ENCODE measurements at regions not wholly inside any gene's neighbourhood (a gene's known extent, or its start where the extent isn't known, plus 50 kb on each side); places are given as distances from the start of the nearest gene placed in this dataset.
"Not testable (repeated sequence)": the region's sequence is repeated elsewhere in the genome, so short reads cannot be mapped to it uniquely, and the experiment has no call there.

- no peak for DNase-seq (ENCODE audit: low read depth, low spot score)
Measured at GRCh38 chr12:131340616-131341210, 370.2 kb upstream of the SFSWAP start.

DNA sequence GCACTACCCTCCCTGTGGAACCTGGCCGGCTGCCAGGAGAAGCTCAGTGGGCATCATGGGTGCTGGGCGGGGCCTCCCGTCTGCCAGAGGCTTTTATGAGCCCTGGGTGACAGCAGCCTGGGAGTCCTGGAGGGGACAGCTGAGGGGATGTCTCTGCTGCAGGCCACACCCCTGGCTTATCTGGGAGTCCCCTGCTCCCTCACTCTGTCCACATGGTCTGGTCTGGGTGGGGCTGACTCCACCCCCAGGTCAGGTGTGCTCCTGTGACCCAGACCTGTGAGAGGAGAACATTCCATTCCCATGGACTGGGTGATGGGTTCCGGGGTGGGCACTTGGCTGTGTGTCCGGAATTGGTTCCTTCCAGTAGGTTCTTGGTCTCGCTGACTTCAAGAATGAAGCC is 369.3 kb upstream of the SFSWAP start:
- not testable (repeated sequence) for DNase-seq (ENCODE audit: low read depth, low spot score)

DNA sequence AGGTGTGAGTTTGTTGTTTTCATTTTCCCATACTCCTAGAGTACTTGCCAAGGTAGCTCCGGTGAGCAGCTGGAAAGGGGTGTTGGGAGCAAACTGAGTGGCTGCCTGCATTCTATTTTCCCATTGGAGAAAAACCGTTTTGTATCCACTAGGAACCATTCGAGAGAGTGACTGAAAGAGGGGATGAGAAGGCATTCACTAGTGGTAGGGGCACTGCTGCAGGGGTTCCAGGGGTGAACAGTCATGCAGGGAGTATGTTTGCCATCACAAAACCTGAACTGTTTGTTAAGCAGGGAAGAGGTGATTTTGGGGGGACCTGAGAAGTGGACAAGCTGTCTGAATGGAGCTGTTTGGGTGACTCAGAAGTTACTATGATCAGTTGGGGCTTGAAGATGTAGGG is 367.5 kb upstream of the SFSWAP start:
- not testable (repeated sequence) for DNase-seq (ENCODE audit: low read depth, low spot score)

GRCh38 chr12:131344715-131345520 is 366.0 kb upstream of the SFSWAP start:
- DNase-seq (ENCODE audit: low read depth, low spot score), result not testable (repeated sequence)

GRCh38 chr12:131345521-131346436 is 365.1 kb upstream of the SFSWAP start:
- DNase-seq (ENCODE audit: low read depth, low spot score), result no peak

- no peak for DNase-seq (ENCODE audit: low read depth, low spot score)
Measured at GRCh38 chr12:131346555-131347344, 364.1 kb upstream of the SFSWAP start.

GRCh38 chr12:131347345-131347714 is 363.6 kb upstream of the SFSWAP start:
- DNase-seq (ENCODE audit: low read depth, low spot score), result no peak

DNA sequence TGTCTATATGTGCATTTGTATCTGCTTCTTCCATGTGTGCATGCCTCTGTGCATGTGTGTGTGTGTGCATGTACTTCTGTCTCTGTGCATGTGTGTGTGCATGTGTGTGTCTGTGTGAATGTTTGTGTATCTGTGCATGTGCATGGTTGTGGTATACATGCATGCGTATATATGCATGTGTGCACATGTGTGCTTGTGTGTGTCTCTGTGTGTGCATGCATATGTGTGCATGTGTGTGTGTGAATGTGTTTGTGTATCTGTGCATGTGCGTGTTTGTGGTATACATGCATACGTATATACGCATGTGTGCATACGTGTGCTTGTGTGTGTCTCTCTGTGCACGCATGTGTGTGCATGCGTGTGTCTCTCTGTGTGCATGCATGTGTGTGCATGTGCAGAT is 363.2 kb upstream of the SFSWAP start:
- no peak for DNase-seq (ENCODE audit: low read depth, low spot score)

DNA sequence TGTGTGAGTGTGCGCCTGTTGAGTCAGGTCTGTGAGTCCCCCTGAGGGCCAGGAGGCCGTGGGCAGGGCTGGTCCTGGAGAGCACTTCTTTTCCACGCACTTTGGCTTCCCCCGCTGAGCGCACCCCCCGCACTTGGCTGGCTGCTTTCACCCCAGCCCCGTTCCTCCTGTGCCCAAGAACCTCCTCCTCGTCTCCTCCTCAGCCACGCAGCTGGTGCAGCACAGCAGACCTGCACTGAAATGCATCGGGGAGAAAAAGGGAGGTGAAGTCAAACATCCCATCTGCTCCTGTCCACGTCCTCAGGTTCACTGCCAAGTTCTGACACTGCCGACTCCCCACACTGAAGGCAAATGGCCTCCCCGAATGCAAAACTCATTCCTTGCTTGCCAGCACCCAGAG is 362.7 kb upstream of the SFSWAP start:
- no peak for DNase-seq (ENCODE audit: low read depth, low spot score)

DNA sequence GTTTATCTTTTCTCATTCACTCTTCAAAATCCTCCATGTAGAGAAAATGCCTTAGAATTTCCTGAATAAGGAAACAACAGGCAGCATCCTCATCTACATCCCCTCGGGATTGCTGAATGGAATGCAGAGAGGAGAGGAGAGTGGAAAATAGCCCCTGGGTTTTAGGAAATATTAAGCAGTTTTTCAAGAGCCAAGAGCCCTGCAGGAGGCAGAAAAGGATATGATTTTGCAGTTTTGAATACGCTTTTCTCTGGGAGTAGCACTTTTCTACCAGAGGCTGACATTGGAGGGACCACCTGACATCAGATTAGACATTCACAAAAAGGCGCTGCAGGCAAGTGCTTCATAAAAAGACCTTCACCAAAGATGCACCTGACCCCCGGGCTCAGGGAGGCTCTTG is 362.2 kb upstream of the SFSWAP start:
- DNase-seq (ENCODE audit: low read depth, low spot score), result no peak

DNA sequence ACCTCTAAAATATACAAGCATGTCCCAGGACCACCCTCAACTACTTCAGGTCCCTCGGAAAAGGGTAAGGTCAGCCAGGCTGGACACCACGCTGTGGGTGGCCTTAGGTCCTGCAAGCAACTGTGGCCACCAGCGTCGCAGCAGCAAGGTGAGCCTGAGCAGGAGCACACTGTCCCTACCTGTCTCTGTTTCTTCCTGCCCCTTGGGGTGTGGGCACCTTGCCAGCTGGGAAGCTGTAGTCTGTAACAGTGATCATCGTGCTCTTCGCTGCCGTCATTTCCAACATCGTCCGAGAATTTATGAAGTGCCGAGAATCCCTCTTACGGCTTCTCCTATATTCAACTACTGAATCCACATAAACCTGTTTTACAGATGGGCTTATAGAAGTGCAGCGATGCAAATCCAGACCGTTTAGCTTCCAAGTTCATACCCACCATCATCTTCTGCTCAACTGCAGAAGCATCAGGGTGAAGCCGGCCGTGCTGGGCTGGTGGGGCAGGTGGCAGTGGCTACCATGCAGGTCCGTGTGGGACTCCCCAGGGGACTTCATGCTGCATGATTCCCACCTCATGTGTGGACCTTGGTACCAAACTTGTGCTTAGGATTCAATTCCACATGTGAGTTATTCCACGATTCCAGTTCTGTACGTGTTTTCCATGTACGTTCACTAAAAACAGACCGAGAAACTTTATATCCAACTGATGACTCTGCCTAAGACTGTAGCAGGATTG is 361.3 kb upstream of the SFSWAP start:
- DNase-seq (ENCODE audit: low read depth, low spot score), result no peak

DNA sequence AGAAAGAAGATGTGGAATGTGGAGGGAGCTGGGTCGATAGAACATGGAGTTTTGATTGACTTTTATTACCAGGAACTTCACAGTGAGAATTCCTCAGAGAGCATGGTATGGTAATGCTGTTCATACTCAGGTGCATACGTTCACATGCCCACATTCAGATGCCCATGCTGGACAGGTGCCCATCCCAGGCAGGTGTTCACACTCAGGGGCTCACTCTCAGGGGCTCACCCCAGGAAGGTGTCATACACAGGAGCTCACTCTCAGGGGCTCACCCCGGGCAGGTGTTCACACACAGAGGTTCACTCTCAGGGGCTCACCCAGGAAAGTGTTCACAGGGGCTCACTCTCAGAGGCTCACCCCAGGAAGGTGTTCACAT is 360.0 kb upstream of the SFSWAP start:
- DNase-seq (ENCODE audit: low read depth, low spot score), result no peak

- no peak for DNase-seq (ENCODE audit: low read depth, low spot score)
Measured at GRCh38 chr12:131351319-131352028, 359.4 kb upstream of the SFSWAP start.

DNA sequence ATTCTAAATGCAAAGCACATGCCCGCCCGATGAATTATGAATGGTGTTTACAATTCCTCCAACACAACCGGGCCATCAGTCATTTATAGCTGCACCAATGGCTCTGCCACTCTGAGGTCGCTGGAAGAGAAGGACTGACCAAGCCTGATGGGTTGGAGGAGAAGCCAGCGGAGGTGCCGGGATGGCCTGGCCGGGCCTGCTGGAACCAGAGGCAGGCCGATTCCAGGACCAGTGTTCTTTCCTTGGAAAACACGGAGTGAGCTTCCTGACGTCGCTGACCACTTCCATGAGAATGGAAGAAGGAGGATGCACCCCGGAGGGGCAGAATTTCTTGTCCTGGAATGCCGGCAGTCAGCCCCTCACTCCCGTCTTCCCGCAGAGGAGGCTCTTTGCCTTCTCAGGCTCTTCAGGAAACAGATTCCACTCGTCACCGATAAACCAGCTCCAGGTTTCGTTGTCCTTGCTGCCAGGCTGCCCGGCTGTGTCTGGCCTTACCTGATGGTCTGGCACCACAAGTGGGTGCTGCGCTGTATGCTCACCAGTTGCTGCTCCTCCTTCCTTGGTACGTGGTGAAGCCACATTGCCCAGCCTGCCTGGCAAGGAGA is 358.5 kb upstream of the SFSWAP start:
- DNase-seq (ENCODE audit: low read depth, low spot score), result no peak

DNA sequence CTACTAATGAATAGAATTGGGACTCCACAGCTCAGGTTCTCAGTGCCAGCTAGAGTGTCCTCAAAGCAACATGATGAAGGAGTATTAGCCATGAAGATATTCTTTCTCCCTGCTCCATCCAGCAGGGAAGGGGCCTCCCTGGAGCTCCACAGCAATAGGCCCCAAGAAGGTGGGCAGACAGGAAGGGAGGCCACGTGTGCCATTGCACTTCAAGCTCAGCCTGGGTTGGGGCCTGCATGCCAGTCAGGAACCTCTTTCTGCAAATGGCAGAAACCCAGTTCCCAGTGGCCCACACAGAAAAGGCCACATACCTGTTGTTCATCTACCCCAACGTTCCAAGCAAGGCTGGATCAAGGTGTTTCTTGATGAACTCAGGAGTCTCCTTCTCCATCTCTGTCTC is 357.5 kb upstream of the SFSWAP start:
- DNase-seq (ENCODE audit: low read depth, low spot score), result no peak

GRCh38 chr12:131353826-131354225 is 357.1 kb upstream of the SFSWAP start:
- no peak for DNase-seq (ENCODE audit: low read depth, low spot score)

DNA sequence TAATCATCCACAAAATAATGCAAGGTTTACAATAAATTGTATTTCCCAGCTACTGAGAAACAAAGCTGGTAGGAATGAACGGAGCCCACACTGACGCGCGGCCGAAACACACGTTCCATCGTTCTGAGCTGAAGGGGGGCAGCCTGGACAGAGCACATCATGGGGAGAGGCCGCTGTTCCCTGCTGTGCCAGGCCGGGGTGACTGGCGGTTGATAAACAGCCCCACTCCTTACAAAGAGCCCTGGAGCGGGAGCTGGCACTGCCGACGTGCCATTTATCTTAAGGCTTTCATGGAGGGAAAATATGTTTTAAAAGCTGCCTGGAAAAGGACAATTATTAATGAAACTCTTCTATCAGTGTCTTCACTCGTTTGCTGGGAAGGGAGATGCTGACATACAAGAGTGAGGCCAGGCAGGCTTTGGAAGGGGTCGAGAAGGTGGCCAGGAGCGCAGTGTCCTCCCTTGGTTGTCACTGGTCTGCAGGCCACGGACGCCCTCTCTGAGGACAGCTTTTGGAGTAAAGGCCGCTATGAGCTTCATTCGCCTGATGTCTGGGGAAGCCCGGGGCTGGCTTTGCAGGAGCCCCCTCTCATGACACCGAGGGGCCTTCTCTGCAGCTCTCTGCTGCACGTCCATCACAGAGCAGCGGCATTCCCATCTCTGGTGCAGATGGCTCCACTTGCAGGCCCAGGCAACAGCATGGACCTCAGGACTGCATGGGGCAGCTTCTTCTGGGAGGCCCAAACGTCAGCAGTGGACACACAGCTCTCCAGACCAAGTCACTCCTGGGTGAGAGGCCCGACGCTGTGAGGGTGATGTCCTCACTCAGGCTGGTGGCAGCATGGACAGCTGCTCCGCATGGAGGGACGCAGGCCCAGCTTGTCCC is 355.3 kb upstream of the SFSWAP start:
- DNase-seq (ENCODE audit: low read depth, low spot score), result no peak

GRCh38 chr12:131356485-131357184 is 354.3 kb upstream of the SFSWAP start:
- DNase-seq (ENCODE audit: low read depth, low spot score), result no peak

Data from activated CD4-positive, CD25-positive, alpha-beta regulatory T cell treated with anti-CD3 and anti-CD28 coated beads, Interleukin-2, amount 50 U/mL, for 16 hours (primary cell).